Esophagus (tissue), 2 donors: ENCODE measurements at regions not wholly inside any gene's neighbourhood (a gene's known extent, or its start where the extent isn't known, plus 50 kb on each side); places are given as distances from the start of the nearest gene placed in this dataset.

ENCODE experiments used
- H3K27ac ChIP-seq, 2 donors: one replicate each; pipeline ENCODE4 v1.5.1; 2013; ENCODE audit warnings: low read depth in 2 of 2, mild to moderate bottlenecking in 2 of 2, inconsistent platforms in 1 of 2, low read length in 1 of 2, moderate library complexity in 1 of 2
- H3K27me3 ChIP-seq, 2 donors: one replicate each; pipeline ENCODE4 v1.6.1; 2013; ENCODE audit warnings: low read length in 2 of 2, control low read depth in 1 of 2, mild to moderate bottlenecking in 1 of 2; ENCODE audit not compliant: insufficient read depth in 2 of 2, control insufficient read depth in 1 of 2
- H3K36me3 ChIP-seq, 2 donors: one replicate each; pipeline ENCODE4 v1.6.1; 2013; ENCODE audit warnings: low read length in 1 of 2; ENCODE audit not compliant: control insufficient read depth in 2 of 2, insufficient read depth in 2 of 2
- H3K4me1 ChIP-seq, 2 donors: one replicate each; pipeline ENCODE4 v1.6.1; 2013; ENCODE audit warnings: low read length in 1 of 2; ENCODE audit not compliant: control insufficient read depth in 2 of 2, insufficient read depth in 2 of 2
- H3K4me3 ChIP-seq, 2 donors: one replicate each; pipeline ENCODE4 v1.5.1; 2013; ENCODE audit warnings: low read length in 2 of 2, mild to moderate bottlenecking in 2 of 2, low read depth in 1 of 2, moderate library complexity in 1 of 2
- H3K9me3 ChIP-seq, 2 donors: one replicate each; pipeline ENCODE4 v1.6.1; 2013; ENCODE audit warnings: mild to moderate bottlenecking in 2 of 2, low read depth in 1 of 2, low read length in 1 of 2, moderate library complexity in 1 of 2; ENCODE audit not compliant: control insufficient read depth in 2 of 2, insufficient read depth in 1 of 2
- WGBS, 2 donors: extraction: QIAGEN DNeasy Blood & Tissue Kit; methylation state at CpG; one replicate each; pipeline ENCODE4 v1.1.7; 2013; 5-methylcytosine and 5-hydroxymethylcytosine counted together
- donor health status: healthy with polysubstance abuse.
- donor health status: Bipolar disorder and iron deficiency.

GRCh38 chr14:38791862-38792261 lies 311.2 kb downstream of the SEC23A start:
- H3K36me3 ChIP-seq, result no peaks in the 10 kb centered on the region
- H3K27me3 ChIP-seq, result no peaks in the 10 kb centered on the region
- H3K9me3 ChIP-seq, result no peaks in the 10 kb centered on the region
- no peak overlapping the region for H3K27ac ChIP-seq
- WGBS, 2 donors, result 84 to 85% methylated on average over 3 of the region's 3 CpGs
- no peak overlapping the region for H3K4me3 ChIP-seq
- H3K4me1 ChIP-seq, result no peaks in the 10 kb centered on the region

DNA sequence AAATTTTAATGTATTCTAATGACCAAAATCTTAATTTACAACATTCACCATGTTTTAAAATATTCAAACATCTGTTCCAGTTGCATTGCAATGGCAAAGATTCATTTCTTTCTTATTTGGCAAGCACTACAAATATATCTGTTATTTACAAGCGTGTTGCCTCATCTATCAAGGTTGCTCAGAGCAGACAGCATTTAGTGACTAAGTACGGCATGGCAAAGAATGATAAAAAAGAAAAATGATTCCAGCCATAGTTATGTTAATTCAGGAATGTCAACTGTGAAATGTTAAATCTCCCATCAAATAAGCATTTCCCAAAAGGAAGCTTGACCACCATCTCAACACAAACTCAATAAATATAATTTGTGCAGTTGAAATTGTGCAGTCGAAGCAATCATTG lies 312.1 kb downstream of the SEC23A start:
- Histone ChIP-seq H3K27me3 (no peaks in the 10 kb centered on the region), H3K9me3 (no peaks in the 10 kb centered on the region), H3K4me1 (no peaks in the 10 kb centered on the region), H3K36me3 (no peaks in the 10 kb centered on the region), H3K4me3 (no peak overlapping the region), H3K27ac (no peak overlapping the region)
- 58 to 61% methylated on average over 3 of the region's 3 CpGs for WGBS, 2 donors

DNA sequence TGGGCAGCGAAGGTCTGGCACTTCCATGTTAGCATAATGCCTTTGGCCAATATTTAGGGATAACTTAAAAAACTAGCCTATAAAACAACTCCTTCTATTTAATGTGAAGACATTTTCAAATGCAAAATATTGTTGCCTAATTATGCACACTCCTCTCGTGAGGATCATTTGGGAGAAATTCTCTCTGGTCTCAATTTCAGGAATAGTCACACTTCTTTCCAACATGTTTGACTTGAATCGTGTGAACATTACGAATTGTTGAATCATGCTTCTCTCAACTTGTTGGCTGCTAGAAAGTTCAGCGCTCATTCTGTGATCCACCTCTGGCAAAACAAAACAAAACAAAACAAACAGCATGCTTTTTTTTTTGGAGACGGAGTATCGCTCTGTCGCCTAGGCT lies 313.2 kb downstream of the SEC23A start:
- Histone ChIP-seq H3K36me3 (no peaks in the 10 kb centered on the region), H3K9me3 (no peaks in the 10 kb centered on the region), H3K4me3 (no peak overlapping the region), H3K4me1 (no peaks in the 10 kb centered on the region), H3K27me3 (no peaks in the 10 kb centered on the region), H3K27ac (no peak overlapping the region)
- WGBS, 2 donors, result 88% methylated on average over 8 of the region's 8 CpGs

- H3K4me3 ChIP-seq, result no peak overlapping the region
- 90 to 91% methylated on average over 4 of the region's 4 CpGs for WGBS, 2 donors
- no peaks in the 10 kb centered on the region for H3K4me1 ChIP-seq
- no peak overlapping the region for H3K27ac ChIP-seq
- no peaks in the 10 kb centered on the region for H3K9me3 ChIP-seq
- H3K36me3 ChIP-seq, result no peaks in the 10 kb centered on the region
- H3K27me3 ChIP-seq, result no peaks in the 10 kb centered on the region
These were observed 315.0 kb downstream of the SEC23A start for GRCh38 chr14:38788060-38788459.

DNA sequence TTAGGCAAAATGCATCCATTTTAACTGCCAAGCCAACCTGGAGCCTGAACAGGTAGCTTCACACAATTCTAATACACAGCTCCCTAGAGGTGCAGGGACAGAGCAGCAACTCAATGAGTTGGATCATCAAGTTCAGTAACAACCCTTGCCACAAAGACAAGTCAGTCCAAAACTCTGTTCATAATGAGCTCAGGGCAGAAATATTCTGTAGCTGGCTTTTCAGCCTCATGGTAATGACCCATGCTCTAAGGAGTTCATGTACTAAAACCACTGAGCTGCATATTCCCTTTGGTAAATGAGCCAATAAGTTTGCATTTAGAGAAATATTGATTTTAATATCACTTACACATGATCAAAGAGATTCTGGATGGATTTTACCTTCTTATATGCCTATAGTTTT lies 316.1 kb downstream of the SEC23A start:
- Histone ChIP-seq H3K4me1 (no peaks in the 10 kb centered on the region), H3K4me3 (no peak overlapping the region)

GRCh38 chr14:38777401-38777800 lies 325.6 kb downstream of the SEC23A start:
- Histone ChIP-seq H3K27ac (no peak overlapping the region), H3K4me3 (no peak overlapping the region), H3K4me1 (no peaks in the 10 kb centered on the region), H3K9me3 (no peaks in the 10 kb centered on the region), H3K36me3 (no peaks in the 10 kb centered on the region), H3K27me3 (no peaks in the 10 kb centered on the region)
- 84 to 92% methylated on average over 1 of the region's 1 CpG for WGBS, 2 donors

More for the DNA sequence above, 316.1 kb downstream of the SEC23A start:
- no peak overlapping the region for H3K27ac ChIP-seq
- no peaks in the 10 kb centered on the region for H3K36me3 ChIP-seq
- H3K27me3 ChIP-seq, result no peaks in the 10 kb centered on the region
- no peaks in the 10 kb centered on the region for H3K9me3 ChIP-seq

DNA sequence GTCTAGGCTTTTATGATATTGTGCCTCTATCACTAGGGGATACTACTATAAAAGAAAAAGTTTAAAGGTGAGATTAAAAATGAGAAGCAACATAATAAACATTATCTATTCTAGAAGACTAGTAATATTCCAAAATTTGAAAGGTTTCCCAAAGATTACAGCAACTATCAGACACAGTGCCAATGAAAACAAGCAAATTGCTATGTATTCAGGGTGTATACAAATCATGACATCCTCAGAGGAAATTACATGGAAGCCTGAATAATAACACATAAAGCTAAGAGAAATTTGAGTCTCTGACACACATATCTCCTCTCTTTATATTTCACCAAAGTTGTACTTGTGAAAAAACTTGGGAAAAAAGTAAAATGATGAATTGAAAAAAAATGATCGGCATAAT lies 327.0 kb downstream of the SEC23A start:
- Histone ChIP-seq H3K36me3 (no peaks in the 10 kb centered on the region), H3K27me3 (no peaks in the 10 kb centered on the region), H3K9me3 (no peaks in the 10 kb centered on the region), H3K4me1 (no peaks in the 10 kb centered on the region), H3K27ac (no peak overlapping the region), H3K4me3 (no peak overlapping the region)
- 94 to 96% methylated on average over 1 of the region's 1 CpG for WGBS, 2 donors

GRCh38 chr14:38774162-38774561 lies 328.9 kb downstream of the SEC23A start:
- Histone ChIP-seq H3K27me3 (no peaks in the 10 kb centered on the region), H3K4me1 (no peaks in the 10 kb centered on the region), H3K9me3 (no peaks in the 10 kb centered on the region), H3K27ac (no peak overlapping the region), H3K36me3 (no peaks in the 10 kb centered on the region), H3K4me3 (no peak overlapping the region)

GRCh38 chr14:38770251-38770650 lies 332.8 kb downstream of the SEC23A start:
- H3K4me3 ChIP-seq, result no peak overlapping the region
- H3K4me1 ChIP-seq, result no peaks in the 10 kb centered on the region
- H3K27me3 ChIP-seq, result no peaks in the 10 kb centered on the region
- no peaks in the 10 kb centered on the region for H3K36me3 ChIP-seq
- 48 to 67% methylated on average over 1 of the region's 1 CpG for WGBS, 2 donors
- H3K27ac ChIP-seq, result no peak overlapping the region
- H3K9me3 ChIP-seq, result no peaks in the 10 kb centered on the region

GRCh38 chr14:38762845-38763244 lies 340.2 kb downstream of the SEC23A start:
- 46 to 53% methylated on average over 2 of the region's 2 CpGs for WGBS, 2 donors
- Histone ChIP-seq H3K4me3 (no peak overlapping the region), H3K27ac (no peak overlapping the region)

More at GRCh38 chr14:38762845-38763244, 340.2 kb downstream of the SEC23A start:
- H3K4me1 ChIP-seq, result no peaks in the 10 kb centered on the region
- no peaks in the 10 kb centered on the region for H3K27me3 ChIP-seq
- H3K36me3 ChIP-seq, result no peaks in the 10 kb centered on the region
- H3K9me3 ChIP-seq, result no peaks in the 10 kb centered on the region
